ENCODE measurements at regions not wholly inside any gene's neighbourhood (a gene's known extent, or its start where the extent isn't known, plus 50 kb on each side); places are given as distances from the start of the nearest gene placed in this dataset.

- TF ChIP-seq CREB5 (CRISPR knock-in tag; IDR thresholded peaks at IDR 0.05; ENCODE audit: low read depth) (no peak), RARB (CRISPR knock-in tag; IDR thresholded peaks at IDR 0.05) (no peak), CSRNP3 (CRISPR knock-in tag; IDR thresholded peaks at IDR 0.05) (no peak), ISL1 (CRISPR knock-in tag; IDR thresholded peaks at IDR 0.05) (no peak)
These were observed 281.9 kb downstream of the ZEB2 start for GRCh38 chr2:144237830-144238627.
